Ishikawa (cell line): ENCODE measurements at regions not wholly inside any gene's neighbourhood (a gene's known extent, or its start where the extent isn't known, plus 50 kb on each side); places are given as distances from the start of the nearest gene placed in this dataset.

Experiments used
- CEBPB ChIP-seq: IDR thresholded peaks from 2 replicates; pipeline ENCODE4 v1.6.1; 2012
- CREB1 ChIP-seq: IDR thresholded peaks from 2 replicates; pipeline ENCODE4 v1.6.1; 2012; ENCODE audit warnings: low read depth
- EP300 ChIP-seq: IDR thresholded peaks from 2 replicates; pipeline ENCODE4 v1.6.1; 2012; ENCODE audit warnings: borderline replicate concordance
- FOXM1 ChIP-seq: IDR thresholded peaks from 2 replicates; pipeline ENCODE4 v1.6.1; 2012; ENCODE audit warnings: low read depth, borderline replicate concordance
- MAX ChIP-seq: IDR thresholded peaks from 2 replicates; pipeline ENCODE4 v1.6.1; 2012
- NFIC ChIP-seq: IDR thresholded peaks from 2 replicates; pipeline ENCODE4 v1.6.1; 2012
- RAD21 ChIP-seq: IDR thresholded peaks from 2 replicates; pipeline ENCODE4 v1.6.1; 2012; ENCODE audit warnings: low read depth
- REST ChIP-seq: IDR thresholded peaks from 2 replicates; pipeline ENCODE4 v1.6.1; 2012; ENCODE audit warnings: low read depth, mild to moderate bottlenecking
- TAF1 ChIP-seq: IDR thresholded peaks from 2 replicates; pipeline ENCODE4 v1.6.1; 2012; ENCODE audit warnings: low read depth, mild to moderate bottlenecking
- TCF12 ChIP-seq: IDR thresholded peaks from 2 replicates; pipeline ENCODE4 v1.6.1; 2012; ENCODE audit warnings: low read depth
- USF1 ChIP-seq: IDR thresholded peaks from 2 replicates; pipeline ENCODE4 v1.6.1; 2012
- YY1 ChIP-seq: IDR thresholded peaks from 2 replicates; pipeline ENCODE4 v1.6.1; 2012; ENCODE audit warnings: low read depth
- ZBTB7A ChIP-seq: IDR thresholded peaks from 2 replicates; pipeline ENCODE4 v1.6.1; 2012; ENCODE audit warnings: low read depth

- TF ChIP-seq TCF12 (no peak), REST (no peak), EP300 (no peak), MAX (no peak), TAF1 (no peak), USF1 (no peak), CEBPB (no peak), RAD21 (no peak), FOXM1 (no peak), NFIC (no peak), CREB1 (no peak), YY1 (no peak), ZBTB7A (no peak)
Observed at GRCh38 chr3:72582211-72582878, 265.9 kb downstream of the SHQ1 start.
